DND-41 (cell line): ENCODE measurements at regions not wholly inside any gene's neighbourhood (a gene's known extent, or its start where the extent isn't known, plus 50 kb on each side); places are given as distances from the start of the nearest gene placed in this dataset.

Experiments
- ATAC-seq: fragments of 200-7000 bp; cut with Tn5 transposase; 3 replicates; pipeline ENCODE4 v1.9.1; 2021; ENCODE audit warnings: low read depth; ENCODE audit not compliant: insufficient read depth
- DNase-seq: peaks from one replicate; pipeline ENCODE4 v3.0.0-alpha.2; 2020
- H2AFZ ChIP-seq: 2 replicates; pipeline ENCODE4 v1.6.0; 2012; ENCODE audit warnings: low read depth, low read length
- H3K27ac ChIP-seq: 2 replicates; pipeline ENCODE4 v1.5.1; 2012; ENCODE audit warnings: low read length, inconsistent platforms
- H3K27me3 ChIP-seq: fragments of 200-600 bp; sonication (generic); 2 replicates; pipeline ENCODE4 v1.6.0; 2012; ENCODE audit warnings: low read length, mild to moderate bottlenecking, inconsistent platforms; ENCODE audit not compliant: insufficient read depth, poor library complexity
- H3K36me3 ChIP-seq: 2 replicates; pipeline ENCODE4 v1.5.1; 2012; ENCODE audit warnings: low read length, inconsistent platforms; ENCODE audit not compliant: insufficient read depth
- H3K4me1 ChIP-seq: 2 replicates; pipeline ENCODE4 v1.5.1; 2012; ENCODE audit warnings: mild to moderate bottlenecking, low read length; ENCODE audit not compliant: insufficient read depth
- H3K4me2 ChIP-seq: 2 replicates; pipeline ENCODE4 v1.6.0; 2012; ENCODE audit warnings: mild to moderate bottlenecking, moderate library complexity, low read length, inconsistent platforms; ENCODE audit not compliant: insufficient read depth
- H3K4me3 ChIP-seq, 2 experiments: fragments of 200-600 bp in 1 of 2; shearing (Covaris generic) in 1 of 2; 2 replicates each; pipeline ENCODE4 v1.5.1; 2012 to 2016; ENCODE audit warnings: inconsistent platforms in 2 of 2, low read length in 2 of 2, mild to moderate bottlenecking in 2 of 2, low read depth in 1 of 2, moderate library complexity in 1 of 2
- H3K79me2 ChIP-seq: 2 replicates; pipeline ENCODE4 v1.6.0; 2012; ENCODE audit warnings: low read length, inconsistent platforms; ENCODE audit not compliant: insufficient read depth
- H3K9ac ChIP-seq: 2 replicates; pipeline ENCODE4 v1.6.0; 2012; ENCODE audit warnings: low read depth, mild to moderate bottlenecking, inconsistent platforms, low read length, moderate library complexity
- H3K9me3 ChIP-seq: 2 replicates; pipeline ENCODE4 v1.5.1; 2012; ENCODE audit warnings: low read length, moderate library complexity, mild to moderate bottlenecking, inconsistent platforms; ENCODE audit not compliant: insufficient read depth, severe bottlenecking
- H4K20me1 ChIP-seq: 2 replicates; pipeline ENCODE4 v1.6.0; 2012; ENCODE audit warnings: low read length; ENCODE audit not compliant: insufficient read depth
- CTCF ChIP-seq: IDR thresholded peaks from 2 replicates; pipeline ENCODE4 v1.5.1; 2012; ENCODE audit warnings: borderline replicate concordance, low read length, moderate library complexity, mild to moderate bottlenecking; ENCODE audit not compliant: poor library complexity, severe bottlenecking; ENCODE audit errors: extremely low read depth
- EZH2 ChIP-seq: IDR thresholded peaks from 3 replicates; pipeline ENCODE4 v1.6.1; 2012; ENCODE audit warnings: borderline replicate concordance, low read depth, mild to moderate bottlenecking, moderate library complexity, low read length, inconsistent platforms; ENCODE audit not compliant: severe bottlenecking

- no peak overlapping the region for H2AFZ ChIP-seq
- ATAC-seq (peak; percentile 59), DNase-seq (peak; percentile 91)
- peak overlapping the region in 1 of 2 experiments; percentile 33; a peak in 1 of 4 replicates for H3K4me3 ChIP-seq
- H3K36me3 ChIP-seq = peaks cover 3% of the 10 kb centered on the region; the same call in 1 of the 2 replicates
- H3K79me2 ChIP-seq = peaks cover 52% of the 10 kb centered on the region
- no peak for TF ChIP-seq EZH2
- peak; percentile 43 for TF ChIP-seq CTCF
- peak overlapping the region; percentile 51 for H3K4me2 ChIP-seq
- H3K27ac ChIP-seq = peak overlapping the region; percentile 99
- no peaks in the 10 kb centered on the region for H4K20me1 ChIP-seq
- H3K9me3 ChIP-seq = no peaks in the 10 kb centered on the region
- H3K4me1 ChIP-seq = peaks cover 100% of the 10 kb centered on the region
- peak overlapping the region; percentile 66 for H3K9ac ChIP-seq
- no peaks in the 10 kb centered on the region for H3K27me3 ChIP-seq
Observed at GRCh38 chr17:77441130-77441920, 300.6 kb downstream of the SEC14L1 start.

GRCh38 chr17:77441940-77442339, 301.2 kb downstream of the SEC14L1 start:
- peaks cover 51% of the 10 kb centered on the region for H3K79me2 ChIP-seq
- H3K27ac ChIP-seq = peak overlapping the region; percentile 99
- no peak overlapping the region for H2AFZ ChIP-seq
- DNase-seq (peak; percentile 39), ATAC-seq (no peak)
- peak overlapping the region; percentile 25 for H3K4me2 ChIP-seq
- H3K9ac ChIP-seq = peak overlapping the region; percentile 66
- H4K20me1 ChIP-seq = no peaks in the 10 kb centered on the region
- no peaks in the 10 kb centered on the region for H3K27me3 ChIP-seq
- H3K4me3 ChIP-seq = 0 out of 4 replicates have a peak overlapping the region, but pooled peaks of 1 of the 2 experiments have one; percentile 3
- H3K36me3 ChIP-seq = no peaks in the 10 kb centered on the region; the same call in 1 of the 2 replicates
- H3K9me3 ChIP-seq = no peaks in the 10 kb centered on the region
- TF ChIP-seq EZH2 = no peak
- TF ChIP-seq CTCF = no peak
- peaks cover 100% of the 10 kb centered on the region for H3K4me1 ChIP-seq

- peak overlapping the region; percentile 99 for H3K27ac ChIP-seq
- no peak overlapping the region for H2AFZ ChIP-seq
- peaks cover 100% of the 10 kb centered on the region for H3K4me1 ChIP-seq
- peaks cover 51% of the 10 kb centered on the region for H3K79me2 ChIP-seq
- ATAC-seq (no peak), DNase-seq (peak; percentile 57)
- H3K9ac ChIP-seq = peak overlapping the region; percentile 66
- TF ChIP-seq CTCF (no peak), EZH2 (no peak)
- H3K36me3 ChIP-seq = no peaks in the 10 kb centered on the region; the same call in 1 of the 2 replicates
- no peak overlapping the region; a peak in 1 of 4 replicates for H3K4me3 ChIP-seq
- H4K20me1 ChIP-seq = no peaks in the 10 kb centered on the region
- no peaks in the 10 kb centered on the region for H3K9me3 ChIP-seq
- no peaks in the 10 kb centered on the region for H3K27me3 ChIP-seq
- peak overlapping the region; percentile 65; the same call in 1 of the 2 replicates for H3K4me2 ChIP-seq
Observed at GRCh38 chr17:77442976-77443747, 302.4 kb downstream of the SEC14L1 start.
